Gastroesophageal sphincter (tissue), 4 donors: ENCODE measurements at regions not wholly inside any gene's neighbourhood (a gene's known extent, or its start where the extent isn't known, plus 50 kb on each side); places are given as distances from the start of the nearest gene placed in this dataset.

Experiments
- ATAC-seq: fragments of 150-250 bp; one replicate; pipeline ENCODE4 v1.9.1; 2016; ENCODE audit warnings: mild to moderate bottlenecking, moderate library complexity
- H3K27ac ChIP-seq, 4 donors: fragments of 200-600 bp; sonication (generic) in 3 of 4; 1 replicate in 3 of 4; 2 replicates in 1 of 4; pipeline ENCODE4 v1.5.1; 2016 to 2019
- H3K27me3 ChIP-seq: fragments of 200-600 bp; sonication (generic); one replicate; pipeline ENCODE4 v1.5.1; 2019
- H3K36me3 ChIP-seq, 2 donors: fragments of 200-600 bp; sonication (generic); one replicate each; pipeline ENCODE4 v1.5.1; 2019; ENCODE audit warnings: control low read depth in 1 of 2
- H3K4me1 ChIP-seq, 3 donors: fragments of 200-600 bp; sonication (generic); 1 replicate in 2 of 3; 2 replicates in 1 of 3; pipeline ENCODE4 v1.5.1; 2016 to 2019; ENCODE audit warnings: control low read depth in 2 of 3
- H3K4me3 ChIP-seq, 2 donors: fragments of 200-600 bp; sonication (generic); one replicate each; pipeline ENCODE4 v1.5.1; 2019; ENCODE audit warnings: mild to moderate bottlenecking in 1 of 2, moderate library complexity in 1 of 2
- H3K9me3 ChIP-seq, 3 donors: fragments of 200-600 bp; sonication (generic); one replicate each; pipeline ENCODE4 v1.5.1; 2017 to 2019; ENCODE audit warnings: control low read depth in 2 of 3
- CTCF ChIP-seq, 4 experiments: fragments of 200-600 bp in 2 of 4; fragments of 450-650 bp in 2 of 4; sonication (generic) in 1 of 4; IDR thresholded peaks; one replicate each; pipeline ENCODE4 v1.5.1; 2017 to 2019; ENCODE audit warnings: antibody characterized with exemption in 4 of 4, mild to moderate bottlenecking in 2 of 4, moderate library complexity in 2 of 4
- EP300 ChIP-seq: sonication (generic); formaldehyde crosslinking; IDR thresholded peaks from one replicate; pipeline ENCODE4 v1.6.1; 2017; ENCODE audit warnings: antibody characterized with exemption, mild to moderate bottlenecking
- POLR2A ChIP-seq, 2 donors: fragments of 450-650 bp; IDR thresholded peaks; one replicate each; pipeline ENCODE4 v1.6.1; 2017; ENCODE audit warnings: antibody characterized with exemption in 2 of 2, mild to moderate bottlenecking in 2 of 2, moderate library complexity in 1 of 2
- POLR2AphosphoS5 ChIP-seq: sonication (generic); formaldehyde crosslinking; IDR thresholded peaks from one replicate; pipeline ENCODE4 v1.6.1; 2017; ENCODE audit warnings: antibody characterized with exemption
- WGBS, 2 donors: methylation state at CpG; one replicate each; pipeline ENCODE4 v1.1.5; 2018; ENCODE audit warnings: low coverage in 1 of 2; 5-methylcytosine and 5-hydroxymethylcytosine counted together

DNA sequence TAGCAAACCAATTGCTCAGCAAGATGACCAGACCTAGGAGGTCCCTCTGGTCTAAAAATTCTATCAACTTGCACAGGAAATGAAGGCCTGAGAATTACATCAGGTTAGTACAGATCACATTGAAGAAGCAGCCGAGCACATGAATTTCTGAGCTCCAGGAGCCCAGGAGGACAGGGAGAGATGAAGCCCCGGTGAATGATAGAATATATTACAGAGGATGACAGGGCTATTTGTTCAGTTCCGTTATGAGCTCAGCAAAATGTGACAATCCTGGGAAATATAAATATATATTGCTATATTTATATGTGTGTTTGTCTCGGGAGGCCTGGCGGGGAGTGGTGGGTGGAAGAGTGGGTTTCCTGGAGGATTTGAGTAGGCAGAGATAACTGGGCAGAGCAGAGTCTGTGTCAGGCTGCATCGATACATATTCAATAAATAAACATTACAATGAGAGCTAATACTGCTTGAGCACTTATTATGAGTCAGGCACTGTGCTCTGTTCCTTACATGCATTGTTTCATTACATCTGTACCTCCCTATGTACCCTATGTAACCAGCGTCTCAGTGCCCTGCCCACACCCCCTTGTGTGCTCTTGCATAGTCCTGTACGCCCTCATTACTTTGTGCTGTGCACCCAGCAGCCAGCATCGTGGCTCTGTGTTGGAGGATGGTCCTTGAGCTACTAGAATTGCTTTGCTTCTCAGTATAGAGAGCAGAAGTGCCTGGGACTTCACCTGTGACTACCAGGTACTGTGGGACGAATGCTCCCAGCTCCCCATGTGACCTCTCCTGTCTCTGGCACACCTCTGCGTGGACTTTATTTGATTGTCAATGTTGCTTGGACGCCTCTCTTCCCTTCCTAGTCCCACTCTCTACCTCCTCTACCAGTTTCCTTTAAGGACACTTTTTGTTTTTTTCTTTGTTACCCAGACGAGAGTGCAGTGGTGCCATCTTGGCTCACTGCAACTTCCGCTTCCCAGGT is 58.1 kb upstream of the KLF9 start:
- 83 to 93% methylated on average over 9 to 13 of the region's 14 CpGs for WGBS, 2 donors
- TF ChIP-seq POLR2AphosphoS5, result no peak
- no peak for TF ChIP-seq EP300
- no peak for TF ChIP-seq CTCF (IDR thresholded peaks at IDR 0.05)
- TF ChIP-seq POLR2A (IDR thresholded peaks at IDR 0.05), result no peak

DNA sequence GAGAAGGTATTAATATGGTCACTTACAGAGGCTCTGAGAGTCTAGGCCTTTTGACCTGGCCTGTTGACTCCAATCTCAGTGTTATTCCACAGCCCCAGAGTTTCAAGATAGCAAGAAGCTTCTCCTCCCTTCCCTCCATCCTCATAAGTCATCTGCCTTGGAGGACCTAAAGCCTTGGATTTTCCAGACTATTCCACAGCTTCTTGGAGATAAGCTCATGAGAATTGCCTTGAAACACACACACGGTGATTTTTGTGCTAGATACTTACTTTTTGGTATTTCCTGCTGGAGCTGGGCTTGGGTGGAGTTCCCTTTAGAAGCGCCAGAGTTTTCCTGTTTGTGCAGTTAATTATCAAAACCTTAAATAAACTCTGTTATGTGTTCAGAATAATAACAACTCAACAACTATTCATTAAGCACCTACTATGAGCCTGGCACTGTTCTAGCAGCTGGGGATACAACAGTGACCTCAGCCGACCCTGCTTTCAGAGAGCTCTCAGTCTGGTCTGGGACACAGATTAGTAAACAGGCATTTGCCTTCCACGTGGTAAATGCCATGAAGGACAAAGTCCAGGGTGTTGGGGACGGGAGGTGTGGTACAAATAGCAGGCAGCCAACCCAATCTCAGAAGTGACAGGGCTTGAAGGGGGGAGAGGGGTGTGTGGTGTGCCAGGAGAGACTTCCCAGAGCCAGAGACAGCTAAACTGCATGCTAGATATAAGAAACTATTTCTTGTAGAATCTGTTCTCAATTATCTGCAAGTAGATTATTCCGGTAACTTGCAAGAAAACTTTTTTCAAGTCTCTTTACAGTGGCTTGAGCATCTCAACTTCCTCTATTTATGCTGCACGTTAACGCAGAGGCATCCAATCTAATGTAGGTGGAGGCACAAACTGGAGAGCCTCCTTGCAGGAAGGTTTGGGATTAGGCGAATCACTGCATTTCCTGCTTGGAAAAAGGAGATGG is 55.9 kb upstream of the KLF9 start:
- peaks cover 11 to 69% (median 20%) of the 10 kb centered on the region in 3 donors for H3K4me1 ChIP-seq
- peak; percentile 31 for ATAC-seq
- no peaks in the 10 kb centered on the region for H3K9me3 ChIP-seq
- H3K4me3 ChIP-seq, result no peak overlapping the region
- 43 to 45% methylated on average over 8 of the region's 9 CpGs for WGBS, 2 donors
- no peaks in the 10 kb centered on the region for H3K36me3 ChIP-seq
- no peaks in the 10 kb centered on the region for H3K27me3 ChIP-seq
- peak overlapping the region; percentile 40 to 72 (median 58) for H3K27ac ChIP-seq
- peak; percentile 31 for TF ChIP-seq POLR2AphosphoS5
- no peak for TF ChIP-seq POLR2A (IDR thresholded peaks at IDR 0.05)

More for the DNA sequence above, 58.1 kb upstream of the KLF9 start:
- Histone ChIP-seq H3K36me3 (no peaks in the 10 kb centered on the region), H3K9me3 (no peaks in the 10 kb centered on the region), H3K27ac (peak overlapping the region in 3 of 4 donors; percentile 14 to 57 (median 33)), H3K4me1 (peaks cover 13 to 74% (median 30%) of the 10 kb centered on the region in 3 donors), H3K27me3 (no peaks in the 10 kb centered on the region), H3K4me3 (no peak overlapping the region)
- ATAC-seq, result no peak

GRCh38 chr9:70468291-70468690 is 53.8 kb upstream of the KLF9 start:
- ATAC-seq, result no peak
- Histone ChIP-seq H3K27me3 (no peaks in the 10 kb centered on the region), H3K36me3 (no peaks in the 10 kb centered on the region), H3K4me3 (no peak overlapping the region), H3K27ac (peak overlapping the region in 1 of 4 donors; percentile 68), H3K9me3 (no peaks in the 10 kb centered on the region), H3K4me1 (peaks cover 6 to 54% (median 10%) of the 10 kb centered on the region in 3 donors)
- TF ChIP-seq EP300 (no peak), CTCF (IDR thresholded peaks at IDR 0.05) (no peak), POLR2A (IDR thresholded peaks at IDR 0.05) (no peak), POLR2AphosphoS5 (no peak)
- 80 to 92% methylated on average over 2 to 3 of the region's 3 CpGs for WGBS, 2 donors

DNA sequence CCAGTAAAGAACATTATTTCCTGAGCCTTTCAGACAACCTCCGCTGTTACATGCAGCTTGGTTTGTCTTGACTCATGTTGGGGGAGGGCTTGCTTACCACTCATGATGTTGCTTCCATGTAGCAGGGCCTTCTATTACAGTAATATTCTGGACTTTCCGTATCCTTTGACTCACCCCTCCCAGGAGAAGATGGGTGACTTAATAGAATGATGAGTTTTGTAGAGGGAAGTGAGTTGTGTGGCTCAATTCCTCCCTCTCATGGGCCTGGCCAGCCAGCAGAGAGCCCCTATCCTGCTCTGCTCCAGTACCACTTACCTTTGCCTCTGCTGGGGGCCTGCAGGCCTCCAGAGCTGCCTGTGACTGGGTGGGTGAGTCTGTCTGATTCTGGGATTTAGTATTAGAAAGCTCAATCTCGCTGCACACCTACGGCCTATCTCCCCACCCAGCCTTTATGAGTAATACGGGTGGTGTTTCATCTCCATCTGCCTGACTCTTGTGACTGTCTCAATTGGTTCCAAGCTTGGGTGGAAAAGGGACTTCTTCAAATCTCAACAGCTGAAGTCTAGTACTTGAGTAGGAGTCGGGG is 52.6 kb upstream of the KLF9 start:
- Histone ChIP-seq H3K27ac (peak overlapping the region in 3 of 4 donors; percentile 24 to 68 (median 56)), H3K4me1 (peaks cover 6 to 42% (median 10%) of the 10 kb centered on the region in 3 donors), H3K36me3 (no peaks in the 10 kb centered on the region), H3K27me3 (no peaks in the 10 kb centered on the region), H3K9me3 (no peaks in the 10 kb centered on the region), H3K4me3 (no peak overlapping the region)
- WGBS, 2 donors, result 73 to 90% methylated on average over 4 to 5 of the region's 6 CpGs
- TF ChIP-seq EP300 (no peak), POLR2A (IDR thresholded peaks at IDR 0.05) (no peak), CTCF (IDR thresholded peaks at IDR 0.05) (no peak), POLR2AphosphoS5 (no peak)
- ATAC-seq, result peak; percentile 69

- WGBS, 2 donors, result 36 to 80% methylated on average over 2 to 5 of the region's 8 CpGs
- H3K27me3 ChIP-seq, result no peaks in the 10 kb centered on the region
- no peaks in the 10 kb centered on the region for H3K9me3 ChIP-seq
- no peak overlapping the region for H3K27ac ChIP-seq
- TF ChIP-seq CTCF (IDR thresholded peaks at IDR 0.05) (no peak), POLR2AphosphoS5 (no peak), EP300 (no peak), POLR2A (IDR thresholded peaks at IDR 0.05) (no peak)
- H3K36me3 ChIP-seq, result no peaks in the 10 kb centered on the region
- H3K4me3 ChIP-seq, result no peak overlapping the region
- ATAC-seq, result no peak
- H3K4me1 ChIP-seq, result peaks cover 6 to 33% (median 7%) of the 10 kb centered on the region in 3 donors
Measured at GRCh38 chr9:70465904-70466303, 51.4 kb upstream of the KLF9 start.
